Activated B cell treated with CpG ODN at 0.5 μM for 24 hours (primary cell): ENCODE measurements at regions not wholly inside any gene's neighbourhood (a gene's known extent, or its start where the extent isn't known, plus 50 kb on each side); places are given as distances from the start of the nearest gene placed in this dataset.
"Not testable (repeated sequence)": the region's sequence is repeated elsewhere in the genome, so short reads cannot be mapped to it uniquely, and the experiment has no call there.

Experiments used
- ATAC-seq: fragments of 200-7000 bp; cut with Tn5 transposase; one replicate; pipeline ENCODE4 v1.10.0; 2021; ENCODE audit warnings: low read depth, mild to moderate bottlenecking, moderate library complexity
- CTCF ChIA-PET: fragments of 350-600 bp; sonication (Branson Sonifier 250); formaldehyde crosslinking; loops from one replicate; lab custom pipeline; 2021; ENCODE audit warnings: antibody characterized with exemption; lab: Charles Lee
- POLR2A ChIA-PET: fragments of 350-600 bp; sonication (Branson Sonifier 250); formaldehyde crosslinking; loops from one replicate; lab custom pipeline; 2021; ENCODE audit warnings: antibody characterized with exemption; lab: Charles Lee
- DNase-seq: peaks from one replicate; pipeline ENCODE4 v3.0.0; 2022
- H3K27ac Mint-ChIP-seq: one replicate; pipeline ENCODE4 v1.8.0; 2020; ENCODE audit warnings: mixed read lengths
- H3K27me3 Mint-ChIP-seq: one replicate; pipeline ENCODE4 v1.8.0; 2021; ENCODE audit warnings: mixed read lengths
- H3K36me3 Mint-ChIP-seq: one replicate; pipeline ENCODE4 v1.8.0; 2021; ENCODE audit warnings: low read depth, mixed read lengths
- H3K4me1 Mint-ChIP-seq: one replicate; pipeline ENCODE4 v1.8.0; 2021; ENCODE audit warnings: mixed read lengths
- H3K4me3 Mint-ChIP-seq: one replicate; pipeline ENCODE4 v1.8.0; 2020; ENCODE audit warnings: mild to moderate bottlenecking, mixed read lengths
- H3K9me3 Mint-ChIP-seq: one replicate; pipeline ENCODE4 v1.8.0; 2020; ENCODE audit warnings: mixed read lengths
- CTCF ChIP-seq: fragments of 200-600 bp; IDR thresholded peaks from one replicate; pipeline ENCODE4 v1.8.0; 2022; ENCODE audit warnings: antibody characterized with exemption, mild to moderate bottlenecking
- intact Hi-C: fragments of 100-400 bp; cut with micrococcal nuclease; formaldehyde crosslinking; loops from one replicate; pipeline ENCODE4 v1.15.1; 2024

DNA sequence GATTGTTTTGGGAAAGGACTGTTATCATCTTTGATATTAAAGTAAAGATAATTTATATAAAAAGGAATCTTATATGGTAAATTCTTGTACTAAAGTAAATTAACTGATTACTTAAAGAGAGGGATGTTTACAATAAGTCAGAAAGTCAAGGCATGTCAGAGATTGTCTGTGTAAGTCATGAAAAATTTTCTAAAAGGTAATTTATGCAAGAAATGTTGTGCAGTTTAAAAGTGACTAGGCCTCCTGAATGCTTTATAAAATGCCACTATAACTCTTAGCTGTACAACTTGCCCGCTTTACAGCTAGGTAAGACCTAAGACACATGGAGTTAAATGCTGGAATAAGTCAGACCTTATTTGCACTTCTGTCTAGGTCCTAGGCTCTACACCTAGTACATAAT lies 692.9 kb downstream of the GBE1 start:
- Mint-ChIP-seq H3K27me3 (no peaks in the 10 kb centered on the region), H3K4me3 (no peak overlapping the region), H3K36me3 (no peaks in the 10 kb centered on the region), H3K27ac (no peak overlapping the region), H3K9me3 (peaks cover 24% of the 10 kb centered on the region), H3K4me1 (no peaks in the 10 kb centered on the region)
- no peak for TF ChIP-seq CTCF
- DNase-seq (no peak), ATAC-seq (no peak)
- intact Hi-C loops = no loop called here
- CTCF ChIA-PET = no interaction called here
- POLR2A ChIA-PET = no interaction called here

GRCh38 chr3:81063896-81064295 lies 697.5 kb downstream of the GBE1 start:
- Mint-ChIP-seq H3K27ac (no peak overlapping the region), H3K4me3 (no peak overlapping the region), H3K9me3 (peaks cover 18% of the 10 kb centered on the region), H3K36me3 (no peaks in the 10 kb centered on the region), H3K4me1 (no peaks in the 10 kb centered on the region), H3K27me3 (no peaks in the 10 kb centered on the region)
- intact Hi-C loops = no loop called here
- DNase-seq (no peak), ATAC-seq (no peak)
- no peak for TF ChIP-seq CTCF
- CTCF ChIA-PET = no interaction called here
- POLR2A ChIA-PET = no interaction called here

- intact Hi-C loops, H3K9me3 Mint-ChIP-seq, ATAC-seq, H3K27me3 Mint-ChIP-seq, CTCF ChIA-PET, H3K4me1 Mint-ChIP-seq, H3K4me3 Mint-ChIP-seq, POLR2A ChIA-PET, H3K27ac Mint-ChIP-seq, DNase-seq, H3K36me3 Mint-ChIP-seq: not testable (repeated sequence)
Measured at GRCh38 chr3:81051133-81051532, 710.3 kb downstream of the GBE1 start.

- POLR2A ChIA-PET = no interaction called here
- no peak for TF ChIP-seq CTCF
- no peak for DNase-seq
- Mint-ChIP-seq H3K4me1 (no peaks in the 10 kb centered on the region), H3K4me3 (no peak overlapping the region), H3K9me3 (no peaks in the 10 kb centered on the region), H3K27ac (no peak overlapping the region), H3K36me3 (no peaks in the 10 kb centered on the region), H3K27me3 (no peaks in the 10 kb centered on the region)
- ATAC-seq = no peak
- intact Hi-C loops = no loop called here
- CTCF ChIA-PET = no interaction called here
Measured at GRCh38 chr3:81048058-81048665, 713.3 kb downstream of the GBE1 start.

DNA sequence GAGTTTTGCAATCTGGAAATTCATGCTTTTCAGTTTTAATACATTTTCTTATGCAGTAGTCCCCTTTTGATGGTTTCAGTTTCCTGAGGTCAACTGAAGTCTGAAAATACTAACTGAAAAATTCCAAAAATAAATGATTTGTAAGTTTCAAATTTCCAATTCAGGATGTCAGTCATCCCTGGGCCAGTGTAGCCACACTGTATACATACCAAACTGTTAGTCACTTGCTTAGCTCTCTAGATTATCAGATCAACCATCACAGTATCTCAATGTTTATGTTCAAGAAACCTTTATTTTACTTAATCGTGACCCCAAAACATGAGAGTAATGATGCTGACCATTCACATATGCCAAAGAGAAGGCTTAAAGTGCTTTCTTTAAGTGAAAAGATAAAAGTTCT lies 715.5 kb downstream of the GBE1 start:
- no peak overlapping the region for H3K27ac Mint-ChIP-seq
- H3K36me3 Mint-ChIP-seq = no peaks in the 10 kb centered on the region
- DNase-seq (no peak), ATAC-seq (no peak)
- POLR2A ChIA-PET = no interaction called here
- intact Hi-C loops = no loop called here
- TF ChIP-seq CTCF = no peak
- H3K9me3 Mint-ChIP-seq = no peaks in the 10 kb centered on the region
- H3K4me3 Mint-ChIP-seq = no peak overlapping the region
- no peaks in the 10 kb centered on the region for H3K4me1 Mint-ChIP-seq
- no peaks in the 10 kb centered on the region for H3K27me3 Mint-ChIP-seq
- CTCF ChIA-PET = no interaction called here

DNA sequence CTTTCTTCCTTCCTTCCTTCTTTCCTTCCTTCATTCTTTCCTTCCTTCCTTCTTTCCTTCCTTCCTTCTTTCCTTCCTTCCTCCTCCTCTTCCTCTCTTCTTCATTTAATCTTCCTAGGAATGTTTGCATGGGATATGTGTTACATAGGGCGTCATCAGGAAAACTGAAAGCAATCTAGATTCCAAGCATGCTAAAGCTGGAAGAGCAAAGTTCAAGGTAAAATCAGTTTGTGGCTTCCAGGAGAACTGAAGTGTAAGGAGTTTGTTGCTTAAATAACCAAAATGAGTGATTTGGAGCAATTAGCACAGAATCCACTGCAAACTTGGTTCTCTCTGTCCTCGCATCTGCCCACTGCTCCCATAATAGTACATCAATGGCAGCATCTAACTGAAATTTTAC lies 716.2 kb downstream of the GBE1 start:
- no peaks in the 10 kb centered on the region for H3K27me3 Mint-ChIP-seq
- no peak overlapping the region for H3K27ac Mint-ChIP-seq
- no peak for DNase-seq
- intact Hi-C loops = no loop called here
- H3K36me3 Mint-ChIP-seq = no peaks in the 10 kb centered on the region
- no peak for ATAC-seq
- H3K4me1 Mint-ChIP-seq = no peaks in the 10 kb centered on the region
- ChIA-PET POLR2A (no interaction called here), CTCF (no interaction called here)
- H3K9me3 Mint-ChIP-seq = no peaks in the 10 kb centered on the region
- H3K4me3 Mint-ChIP-seq = no peak overlapping the region
- no peak for TF ChIP-seq CTCF
